HFFc6 (cell line): ENCODE measurements at regions not wholly inside any gene's neighbourhood (a gene's known extent, or its start where the extent isn't known, plus 50 kb on each side); places are given as distances from the start of the nearest gene placed in this dataset.
"Not testable (repeated sequence)": the region's sequence is repeated elsewhere in the genome, so short reads cannot be mapped to it uniquely, and the experiment has no call there.

Source experiments
- DNase-seq: peaks from one replicate; pipeline ENCODE4 v3.0.0-alpha.2; 2018
- H3K27ac Mint-ChIP-seq: 2 replicates; pipeline ENCODE4 v1.8.0; 2020; ENCODE audit warnings: mild to moderate bottlenecking, mixed read lengths
- H3K27me3 Mint-ChIP-seq: 2 replicates; pipeline ENCODE4 v1.8.0; 2021; ENCODE audit warnings: mild to moderate bottlenecking, moderate library complexity, mixed read lengths; ENCODE audit not compliant: insufficient read depth
- H3K36me3 Mint-ChIP-seq: 2 replicates; pipeline ENCODE4 v1.8.0; 2021; ENCODE audit warnings: low read depth, mixed read lengths
- H3K4me1 Mint-ChIP-seq: 2 replicates; pipeline ENCODE4 v1.8.0; 2020; ENCODE audit warnings: low read depth, mixed read lengths
- H3K4me3 Mint-ChIP-seq: 2 replicates; pipeline ENCODE4 v1.8.0; 2020; ENCODE audit warnings: mild to moderate bottlenecking, moderate library complexity, mixed read lengths
- H3K9me3 Mint-ChIP-seq: 2 replicates; pipeline ENCODE4 v1.8.0; 2020; ENCODE audit warnings: mild to moderate bottlenecking, mixed read lengths
- CTCF ChIP-seq: fragments of 200-600 bp; sonication (generic); IDR thresholded peaks from 2 replicates; pipeline ENCODE4 v1.5.0; 2021; ENCODE audit warnings: antibody characterized with exemption, mild to moderate bottlenecking

DNA sequence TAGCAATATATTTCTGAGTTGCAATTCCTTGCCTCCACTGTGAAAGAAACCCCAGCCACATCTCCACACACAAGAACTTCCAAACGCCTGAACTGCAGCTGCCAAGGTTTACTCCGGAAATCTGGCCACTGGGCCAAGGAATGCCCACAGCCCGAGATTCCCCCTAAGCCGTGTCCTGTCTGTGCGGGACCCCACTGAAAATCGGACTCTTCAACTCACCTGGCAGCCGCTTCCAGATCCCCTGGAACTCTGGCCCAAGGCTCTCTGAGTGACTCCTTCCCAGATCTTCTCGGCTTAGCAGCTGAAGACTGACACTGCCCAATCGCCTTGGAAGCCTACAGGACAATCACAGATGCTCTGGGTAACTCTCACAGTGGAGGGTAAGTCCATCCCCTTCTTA, 256.3 kb upstream of the GULP1 start:
- H3K4me3 Mint-ChIP-seq, H3K9me3 Mint-ChIP-seq, H3K27ac Mint-ChIP-seq, H3K27me3 Mint-ChIP-seq, DNase-seq, H3K4me1 Mint-ChIP-seq, H3K36me3 Mint-ChIP-seq: not testable (repeated sequence)

GRCh38 chr2:188036786-188037185, 254.9 kb upstream of the GULP1 start:
- H3K9me3 Mint-ChIP-seq, H3K36me3 Mint-ChIP-seq, DNase-seq, H3K4me1 Mint-ChIP-seq, H3K4me3 Mint-ChIP-seq, H3K27me3 Mint-ChIP-seq, H3K27ac Mint-ChIP-seq: not testable (repeated sequence)

DNA sequence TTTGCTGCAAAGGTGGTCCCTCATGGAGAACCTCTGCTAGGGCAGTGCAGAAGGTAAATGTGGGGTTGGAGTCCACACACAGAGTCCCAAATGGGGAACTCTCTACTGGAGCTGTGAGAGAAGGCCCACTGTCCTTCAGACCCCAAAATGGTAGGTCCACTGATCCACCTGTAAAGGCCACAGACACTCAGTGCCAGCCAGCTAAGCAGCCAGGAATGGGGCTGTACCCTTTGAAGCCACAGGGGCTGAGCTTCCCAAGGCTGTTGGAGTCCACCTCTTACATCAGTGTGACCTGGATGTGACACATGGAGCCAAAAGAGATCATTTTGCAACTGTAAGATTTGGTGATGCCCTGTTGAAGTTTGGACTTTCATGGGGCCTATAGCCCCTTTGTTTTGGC, 252.4 kb upstream of the GULP1 start:
- TF ChIP-seq CTCF: no peak
- no peaks in the 10 kb centered on the region for H3K9me3 Mint-ChIP-seq
- H3K4me1 Mint-ChIP-seq: peaks cover 8% of the 10 kb centered on the region
- no peak for DNase-seq
- H3K4me3 Mint-ChIP-seq: no peak overlapping the region
- H3K36me3 Mint-ChIP-seq: no peaks in the 10 kb centered on the region; the same call in 1 of the 2 replicates
- peaks cover under 1% of the 10 kb centered on the region for H3K27me3 Mint-ChIP-seq
- no peak overlapping the region for H3K27ac Mint-ChIP-seq

DNA sequence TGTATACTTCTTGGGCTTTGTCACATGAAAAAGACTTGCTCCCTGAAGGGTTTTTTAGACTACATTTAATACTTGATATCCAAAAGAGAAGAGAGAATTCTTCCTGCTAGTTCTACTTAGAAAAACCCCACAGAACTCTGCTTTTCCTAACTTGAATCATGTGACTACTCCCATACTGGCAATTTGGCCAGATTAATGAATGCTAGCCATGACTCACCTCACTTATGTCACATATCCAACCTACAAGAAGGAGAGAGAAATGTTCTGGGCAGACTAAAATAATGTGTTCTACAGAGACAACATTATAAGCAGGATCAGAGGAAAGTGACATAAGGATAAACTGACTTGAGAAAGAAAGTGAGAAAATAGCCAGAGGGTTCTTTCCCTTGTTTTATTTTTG, 249.3 kb upstream of the GULP1 start:
- no peaks in the 10 kb centered on the region; the same call in 1 of the 2 replicates for H3K36me3 Mint-ChIP-seq
- TF ChIP-seq CTCF: no peak
- no peak overlapping the region for H3K27ac Mint-ChIP-seq
- no peaks in the 10 kb centered on the region for H3K9me3 Mint-ChIP-seq
- no peak overlapping the region for H3K4me3 Mint-ChIP-seq
- peak; percentile 51 for DNase-seq
- no peaks in the 10 kb centered on the region for H3K27me3 Mint-ChIP-seq
- peaks cover 24% of the 10 kb centered on the region for H3K4me1 Mint-ChIP-seq

- Mint-ChIP-seq H3K9me3 (no peaks in the 10 kb centered on the region), H3K27ac (no peak overlapping the region), H3K36me3 (no peaks in the 10 kb centered on the region; the same call in 1 of the 2 replicates), H3K27me3 (no peaks in the 10 kb centered on the region), H3K4me3 (no peak overlapping the region), H3K4me1 (peaks cover 24% of the 10 kb centered on the region)
- no peak for DNase-seq
- no peak for TF ChIP-seq CTCF
These were observed 246.7 kb upstream of the GULP1 start for GRCh38 chr2:188045016-188045415.

DNA sequence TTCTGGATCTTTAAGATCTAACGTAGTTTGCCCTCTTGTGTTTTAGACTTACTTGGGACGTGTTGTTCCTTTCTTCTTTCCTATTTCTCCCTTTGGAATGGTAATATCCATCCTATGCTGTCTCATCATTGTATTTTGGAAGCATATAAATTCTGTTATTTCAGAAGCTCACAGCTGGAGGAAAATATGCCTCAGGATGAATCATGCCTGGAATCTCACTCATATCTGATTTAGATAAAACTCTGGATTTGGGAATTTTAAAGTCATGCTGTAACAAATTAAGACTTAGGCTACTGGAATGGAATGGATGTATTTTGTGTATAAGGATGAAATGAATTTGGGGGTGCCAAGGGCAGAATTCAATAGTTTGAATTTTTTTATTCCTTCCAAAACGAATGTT, 245.2 kb upstream of the GULP1 start:
- Mint-ChIP-seq H3K9me3 (no peaks in the 10 kb centered on the region), H3K36me3 (no peaks in the 10 kb centered on the region; the same call in 1 of the 2 replicates), H3K4me3 (no peak overlapping the region), H3K4me1 (peaks cover 39% of the 10 kb centered on the region), H3K27ac (no peak overlapping the region), H3K27me3 (no peaks in the 10 kb centered on the region)
- no peak for TF ChIP-seq CTCF
- DNase-seq: peak; percentile 4

DNA sequence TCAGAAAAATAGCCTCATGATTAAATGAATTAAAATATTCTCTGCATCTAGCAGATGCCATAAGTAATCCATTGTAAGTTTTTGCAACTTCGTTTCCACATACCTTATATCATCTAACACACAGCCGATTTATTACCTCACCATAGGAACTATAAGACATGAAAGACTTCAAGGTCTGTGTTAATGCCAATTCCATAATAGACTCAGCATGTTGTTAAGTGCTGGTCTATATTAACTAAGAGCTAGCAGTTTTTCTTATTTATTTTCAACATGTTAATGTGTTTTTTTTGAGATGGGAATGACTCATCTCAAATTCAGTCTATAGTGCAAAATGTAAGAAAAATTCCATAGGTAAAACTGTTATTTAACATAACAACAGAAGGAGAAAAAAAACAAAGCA, 243.9 kb upstream of the GULP1 start:
- Mint-ChIP-seq H3K27ac (no peak overlapping the region), H3K36me3 (no peaks in the 10 kb centered on the region; the same call in 1 of the 2 replicates), H3K4me3 (no peak overlapping the region), H3K27me3 (no peaks in the 10 kb centered on the region), H3K9me3 (no peaks in the 10 kb centered on the region), H3K4me1 (peaks cover 37% of the 10 kb centered on the region)
- no peak for DNase-seq
- no peak for TF ChIP-seq CTCF
